A549 (cell line): ENCODE measurements at regions not wholly inside any gene's neighbourhood (a gene's known extent, or its start where the extent isn't known, plus 50 kb on each side); places are given as distances from the start of the nearest gene placed in this dataset.

Experiments
- ATAC-seq, 2 experiments: fragments of 200-7000 bp in 1 of 2; fragments of >200 bp in 1 of 2; cut with Nextera tagmentation in 1 of 2; cut with Tn5 transposase in 1 of 2; 3 replicates each; pipeline versions ENCODE4 v1.8.0 to v1.9.1; 2018 to 2020; ENCODE audit warnings: mild to moderate bottlenecking in 1 of 2, moderate library complexity in 1 of 2
- CTCF ChIA-PET: fragments of 300-600 bp; sonication (Branson Sonifier 250); formaldehyde crosslinking; extraction: SDS; loops from one replicate; lab custom pipeline; 2021; ENCODE audit warnings: antibody characterized with exemption, inconsistent platforms; lab: Yijun Ruan, JAX
- POLR2A ChIA-PET: fragments of 350-600 bp; formaldehyde crosslinking; extraction: SDS; loops from one replicate; lab custom pipeline; 2021; ENCODE audit warnings: antibody characterized with exemption, inconsistent platforms; lab: Yijun Ruan, JAX
- DNase-seq, 2 experiments: peaks; one replicate each; pipeline versions ENCODE4 v3.0.0 to v3.0.0-alpha.2; 2011 to 2016; ENCODE audit warnings: low read depth in 1 of 2, low spot score in 1 of 2
- FAIRE-seq: peaks from 2 replicates; lab custom pipeline; 2011; peaks lifted over from hg19 to GRCh38; lab: Jason Lieb, UNC
- H3K27ac ChIP-seq, 2 experiments: fragments of >200 bp; sonication (Bioruptor Twin); formaldehyde crosslinking; 3 replicates each; pipeline ENCODE4 v1.5.1; 2016 to 2017
- H3K4me1 ChIP-seq: fragments of >200 bp; sonication (Bioruptor Twin); formaldehyde crosslinking; 3 replicates; pipeline ENCODE4 v1.6.1; 2016
- H3K4me2 ChIP-seq: fragments of >200 bp; sonication (Bioruptor Twin); formaldehyde crosslinking; 3 replicates; pipeline ENCODE4 v1.6.1; 2016
- H3K4me3 ChIP-seq: fragments of >200 bp; sonication (Bioruptor Twin); formaldehyde crosslinking; 3 replicates; pipeline ENCODE4 v1.5.1; 2016
- H3K9me3 ChIP-seq: fragments of >200 bp; sonication (Bioruptor Twin); formaldehyde crosslinking; 3 replicates; pipeline ENCODE4 v1.6.1; 2016
- CHD2 ChIP-seq: fragments of 150-350 bp; IDR thresholded peaks from 2 replicates; pipeline ENCODE4 v1.6.1; 2014; ENCODE audit warnings: low read length; ENCODE audit not compliant: partially characterized antibody
- EHF ChIP-seq: fragments of 250-450 bp; sonication (Bioruptor Pico); IDR thresholded peaks from 2 replicates; pipeline ENCODE4 v1.5.0; 2020; ENCODE audit warnings: mild to moderate bottlenecking
- FOSL2 ChIP-seq, 2 experiments: fragments of 450-650 bp in 1 of 2; fragments of >200 bp in 1 of 2; sonication (Bioruptor Twin) in 1 of 2; formaldehyde crosslinking; IDR thresholded peaks; 2 replicates each; pipeline versions ENCODE4 v1.5.0 to v1.6.1; 2016 to 2020; ENCODE audit warnings: mild to moderate bottlenecking in 1 of 2, moderate library complexity in 1 of 2
- HDAC2 ChIP-seq: fragments of 200-600 bp; sonication (generic); IDR thresholded peaks from 2 replicates; pipeline ENCODE4 v1.6.1; 2016
- HOXB5 ChIP-seq: fragments of 250-450 bp; sonication (Bioruptor Pico); IDR thresholded peaks from 2 replicates; pipeline ENCODE4 v1.5.0; 2020; ENCODE audit warnings: mild to moderate bottlenecking, moderate library complexity
- JUN ChIP-seq, 2 experiments: fragments of >200 bp; sonication (Bioruptor Twin); formaldehyde crosslinking; IDR thresholded peaks; 2 replicates in 1 of 2; 3 replicates in 1 of 2; pipeline ENCODE4 v1.6.1; 2016 to 2017
- JUNB ChIP-seq: fragments of >200 bp; sonication (Bioruptor Twin); formaldehyde crosslinking; IDR thresholded peaks from 2 replicates; pipeline ENCODE4 v1.6.1; 2016
- KDM5A ChIP-seq: fragments of 200-600 bp; sonication (generic); IDR thresholded peaks from 2 replicates; pipeline ENCODE4 v1.6.1; 2016; ENCODE audit warnings: antibody characterized with exemption, mild to moderate bottlenecking
- NPAS2 ChIP-seq: fragments of 250-450 bp; sonication (Bioruptor Pico); IDR thresholded peaks from 2 replicates; pipeline ENCODE4 v1.8.0; 2022; ENCODE audit warnings: mild to moderate bottlenecking, moderate library complexity, borderline replicate concordance
- NR3C1 ChIP-seq: fragments of >200 bp; sonication (Bioruptor Twin); formaldehyde crosslinking; IDR thresholded peaks from 3 replicates; pipeline ENCODE4 v1.6.1; 2017
- PHF8 ChIP-seq: fragments of 200-600 bp; sonication (generic); IDR thresholded peaks from 2 replicates; pipeline ENCODE4 v1.6.1; 2016; ENCODE audit warnings: low read depth, mild to moderate bottlenecking, antibody characterized with exemption, moderate library complexity, borderline replicate concordance
- RARB ChIP-seq: fragments of 250-450 bp; sonication (Bioruptor Pico); IDR thresholded peaks from 2 replicates; pipeline ENCODE4 v1.8.0; 2021; ENCODE audit warnings: mild to moderate bottlenecking, moderate library complexity
- SREBF2 ChIP-seq: fragments of 450-650 bp; IDR thresholded peaks from 2 replicates; pipeline ENCODE4 v1.6.1; 2014; ENCODE audit warnings: mild to moderate bottlenecking, moderate library complexity
- ZFP36 ChIP-seq: fragments of 450-650 bp; IDR thresholded peaks from 2 replicates; pipeline ENCODE4 v1.6.1; 2014; ENCODE audit warnings: borderline replicate concordance; ENCODE audit not compliant: partially characterized antibody
- ZNF302 ChIP-seq: fragments of 250-450 bp; sonication (Bioruptor Pico); IDR thresholded peaks from 2 replicates; pipeline ENCODE4 v1.9.0; 2021; ENCODE audit warnings: inconsistent platforms, mild to moderate bottlenecking, moderate library complexity
- WGBS: methylation state at CpG from one replicate; pipeline ENCODE4 v1.1.6; 2017; ENCODE audit errors: missing lambda C conversion rate; 5-methylcytosine and 5-hydroxymethylcytosine counted together
- TF ChIP-seq, protein P1 (sequence below): fragments of >200 bp; sonication (Bioruptor Twin); formaldehyde crosslinking; IDR thresholded peaks from 3 replicates; pipeline ENCODE4 v1.5.1; 2016
- TF ChIP-seq, protein P2 (sequence below): fragments of 200-600 bp; sonication (generic); IDR thresholded peaks from 2 replicates; pipeline ENCODE4 v1.6.1; 2016; ENCODE audit warnings: antibody characterized with exemption, mild to moderate bottlenecking, moderate library complexity
- TF ChIP-seq, protein P3 (sequence below): fragments of 250-450 bp; sonication (Bioruptor Pico); IDR thresholded peaks from 2 replicates; pipeline ENCODE4 v1.5.0; 2021; ENCODE audit warnings: mild to moderate bottlenecking, moderate library complexity, borderline replicate concordance
- TF ChIP-seq, protein P4 (sequence below): fragments of 150-350 bp; IDR thresholded peaks from 2 replicates; pipeline ENCODE4 v1.6.1; 2014; ENCODE audit warnings: low read depth, mild to moderate bottlenecking, low read length
- TF ChIP-seq, protein P5 (sequence below): IDR thresholded peaks from 2 replicates; pipeline ENCODE4 v1.6.1; 2012; ENCODE audit warnings: low read depth, borderline replicate concordance

DNA sequence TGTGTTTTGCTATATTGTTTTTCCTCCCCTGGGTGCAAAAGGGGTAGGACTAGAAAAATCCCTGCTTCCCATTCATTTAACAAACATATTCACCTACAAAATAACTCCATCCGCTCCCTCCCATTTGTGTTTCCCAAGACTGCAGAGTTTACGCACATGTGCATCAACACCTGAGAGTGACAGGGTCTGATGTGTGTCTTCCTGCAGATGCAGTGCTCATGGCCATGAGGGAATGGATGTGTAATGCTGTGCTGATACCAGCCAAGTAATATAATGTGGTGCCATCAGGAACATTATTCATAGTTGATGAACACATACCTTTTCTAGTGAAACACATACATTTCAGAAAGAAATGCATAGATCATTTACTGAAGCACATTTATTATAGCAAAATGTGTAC, 83.2 kb downstream of the CXXC4 start:
- Histone ChIP-seq H3K4me1 (no peaks in the 10 kb centered on the region), H3K4me2 (no peak overlapping the region)
- FAIRE-seq = no peak
- WGBS = 93% methylated on average over 2 of the region's 2 CpGs
- DNase-seq = no peak
- TF ChIP-seq, protein P1, sequence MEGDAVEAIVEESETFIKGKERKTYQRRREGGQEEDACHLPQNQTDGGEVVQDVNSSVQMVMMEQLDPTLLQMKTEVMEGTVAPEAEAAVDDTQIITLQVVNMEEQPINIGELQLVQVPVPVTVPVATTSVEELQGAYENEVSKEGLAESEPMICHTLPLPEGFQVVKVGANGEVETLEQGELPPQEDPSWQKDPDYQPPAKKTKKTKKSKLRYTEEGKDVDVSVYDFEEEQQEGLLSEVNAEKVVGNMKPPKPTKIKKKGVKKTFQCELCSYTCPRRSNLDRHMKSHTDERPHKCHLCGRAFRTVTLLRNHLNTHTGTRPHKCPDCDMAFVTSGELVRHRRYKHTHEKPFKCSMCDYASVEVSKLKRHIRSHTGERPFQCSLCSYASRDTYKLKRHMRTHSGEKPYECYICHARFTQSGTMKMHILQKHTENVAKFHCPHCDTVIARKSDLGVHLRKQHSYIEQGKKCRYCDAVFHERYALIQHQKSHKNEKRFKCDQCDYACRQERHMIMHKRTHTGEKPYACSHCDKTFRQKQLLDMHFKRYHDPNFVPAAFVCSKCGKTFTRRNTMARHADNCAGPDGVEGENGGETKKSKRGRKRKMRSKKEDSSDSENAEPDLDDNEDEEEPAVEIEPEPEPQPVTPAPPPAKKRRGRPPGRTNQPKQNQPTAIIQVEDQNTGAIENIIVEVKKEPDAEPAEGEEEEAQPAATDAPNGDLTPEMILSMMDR = no peak
- TF ChIP-seq NPAS2 (CRISPR knock-in tag) = no peak
- TF ChIP-seq HDAC2 = no peak
- TF ChIP-seq CHD2 = no peak
- TF ChIP-seq, protein P2, sequence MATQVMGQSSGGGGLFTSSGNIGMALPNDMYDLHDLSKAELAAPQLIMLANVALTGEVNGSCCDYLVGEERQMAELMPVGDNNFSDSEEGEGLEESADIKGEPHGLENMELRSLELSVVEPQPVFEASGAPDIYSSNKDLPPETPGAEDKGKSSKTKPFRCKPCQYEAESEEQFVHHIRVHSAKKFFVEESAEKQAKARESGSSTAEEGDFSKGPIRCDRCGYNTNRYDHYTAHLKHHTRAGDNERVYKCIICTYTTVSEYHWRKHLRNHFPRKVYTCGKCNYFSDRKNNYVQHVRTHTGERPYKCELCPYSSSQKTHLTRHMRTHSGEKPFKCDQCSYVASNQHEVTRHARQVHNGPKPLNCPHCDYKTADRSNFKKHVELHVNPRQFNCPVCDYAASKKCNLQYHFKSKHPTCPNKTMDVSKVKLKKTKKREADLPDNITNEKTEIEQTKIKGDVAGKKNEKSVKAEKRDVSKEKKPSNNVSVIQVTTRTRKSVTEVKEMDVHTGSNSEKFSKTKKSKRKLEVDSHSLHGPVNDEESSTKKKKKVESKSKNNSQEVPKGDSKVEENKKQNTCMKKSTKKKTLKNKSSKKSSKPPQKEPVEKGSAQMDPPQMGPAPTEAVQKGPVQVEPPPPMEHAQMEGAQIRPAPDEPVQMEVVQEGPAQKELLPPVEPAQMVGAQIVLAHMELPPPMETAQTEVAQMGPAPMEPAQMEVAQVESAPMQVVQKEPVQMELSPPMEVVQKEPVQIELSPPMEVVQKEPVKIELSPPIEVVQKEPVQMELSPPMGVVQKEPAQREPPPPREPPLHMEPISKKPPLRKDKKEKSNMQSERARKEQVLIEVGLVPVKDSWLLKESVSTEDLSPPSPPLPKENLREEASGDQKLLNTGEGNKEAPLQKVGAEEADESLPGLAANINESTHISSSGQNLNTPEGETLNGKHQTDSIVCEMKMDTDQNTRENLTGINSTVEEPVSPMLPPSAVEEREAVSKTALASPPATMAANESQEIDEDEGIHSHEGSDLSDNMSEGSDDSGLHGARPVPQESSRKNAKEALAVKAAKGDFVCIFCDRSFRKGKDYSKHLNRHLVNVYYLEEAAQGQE = no peak
- TF ChIP-seq SREBF2 = no peak
- no peak for TF ChIP-seq ZNF302 (CRISPR knock-in tag)
- TF ChIP-seq, protein P3, sequence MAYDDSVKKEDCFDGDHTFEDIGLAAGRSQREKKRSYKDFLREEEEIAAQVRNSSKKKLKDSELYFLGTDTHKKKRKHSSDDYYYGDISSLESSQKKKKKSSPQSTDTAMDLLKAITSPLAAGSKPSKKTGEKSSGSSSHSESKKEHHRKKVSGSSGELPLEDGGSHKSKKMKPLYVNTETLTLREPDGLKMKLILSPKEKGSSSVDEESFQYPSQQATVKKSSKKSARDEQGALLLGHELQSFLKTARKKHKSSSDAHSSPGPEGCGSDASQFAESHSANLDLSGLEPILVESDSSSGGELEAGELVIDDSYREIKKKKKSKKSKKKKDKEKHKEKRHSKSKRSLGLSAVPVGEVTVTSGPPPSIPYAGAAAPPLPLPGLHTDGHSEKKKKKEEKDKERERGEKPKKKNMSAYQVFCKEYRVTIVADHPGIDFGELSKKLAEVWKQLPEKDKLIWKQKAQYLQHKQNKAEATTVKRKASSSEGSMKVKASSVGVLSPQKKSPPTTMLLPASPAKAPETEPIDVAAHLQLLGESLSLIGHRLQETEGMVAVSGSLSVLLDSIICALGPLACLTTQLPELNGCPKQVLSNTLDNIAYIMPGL (CRISPR knock-in tag) = no peak
- no peak for TF ChIP-seq ZFP36
- TF ChIP-seq FOSL2 (IDR thresholded peaks at IDR 0.05) = no peak
- no peak for TF ChIP-seq FOSL2 (CRISPR knock-in tag; IDR thresholded peaks at IDR 0.05)
- no peak for TF ChIP-seq RARB (CRISPR knock-in tag)
- TF ChIP-seq, protein P4, sequence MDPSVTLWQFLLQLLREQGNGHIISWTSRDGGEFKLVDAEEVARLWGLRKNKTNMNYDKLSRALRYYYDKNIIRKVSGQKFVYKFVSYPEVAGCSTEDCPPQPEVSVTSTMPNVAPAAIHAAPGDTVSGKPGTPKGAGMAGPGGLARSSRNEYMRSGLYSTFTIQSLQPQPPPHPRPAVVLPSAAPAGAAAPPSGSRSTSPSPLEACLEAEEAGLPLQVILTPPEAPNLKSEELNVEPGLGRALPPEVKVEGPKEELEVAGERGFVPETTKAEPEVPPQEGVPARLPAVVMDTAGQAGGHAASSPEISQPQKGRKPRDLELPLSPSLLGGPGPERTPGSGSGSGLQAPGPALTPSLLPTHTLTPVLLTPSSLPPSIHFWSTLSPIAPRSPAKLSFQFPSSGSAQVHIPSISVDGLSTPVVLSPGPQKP = no peak
- TF ChIP-seq HOXB5 (CRISPR knock-in tag) = no peak
- no peak for TF ChIP-seq NR3C1
- TF ChIP-seq, protein P5, sequence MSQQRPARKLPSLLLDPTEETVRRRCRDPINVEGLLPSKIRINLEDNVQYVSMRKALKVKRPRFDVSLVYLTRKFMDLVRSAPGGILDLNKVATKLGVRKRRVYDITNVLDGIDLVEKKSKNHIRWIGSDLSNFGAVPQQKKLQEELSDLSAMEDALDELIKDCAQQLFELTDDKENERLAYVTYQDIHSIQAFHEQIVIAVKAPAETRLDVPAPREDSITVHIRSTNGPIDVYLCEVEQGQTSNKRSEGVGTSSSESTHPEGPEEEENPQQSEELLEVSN = no peak
- no peak for TF ChIP-seq EHF
- no peak for TF ChIP-seq KDM5A
- no peak for TF ChIP-seq PHF8
- TF ChIP-seq JUNB = no peak
- TF ChIP-seq JUN (IDR thresholded peaks at IDR 0.05) = no peak
- TF ChIP-seq, all 56 proteins: peak for 0
- ChIA-PET POLR2A (no interaction called here), CTCF (no interaction called here)
- no peak for ATAC-seq
- Histone ChIP-seq H3K9me3 (no peaks in the 10 kb centered on the region), H3K27ac (no peak overlapping the region), H3K4me3 (no peak overlapping the region)
